ENCODE measurements at regions not wholly inside any gene's neighbourhood (a gene's known extent, or its start where the extent isn't known, plus 50 kb on each side); places are given as distances from the start of the nearest gene placed in this dataset.

DNA sequence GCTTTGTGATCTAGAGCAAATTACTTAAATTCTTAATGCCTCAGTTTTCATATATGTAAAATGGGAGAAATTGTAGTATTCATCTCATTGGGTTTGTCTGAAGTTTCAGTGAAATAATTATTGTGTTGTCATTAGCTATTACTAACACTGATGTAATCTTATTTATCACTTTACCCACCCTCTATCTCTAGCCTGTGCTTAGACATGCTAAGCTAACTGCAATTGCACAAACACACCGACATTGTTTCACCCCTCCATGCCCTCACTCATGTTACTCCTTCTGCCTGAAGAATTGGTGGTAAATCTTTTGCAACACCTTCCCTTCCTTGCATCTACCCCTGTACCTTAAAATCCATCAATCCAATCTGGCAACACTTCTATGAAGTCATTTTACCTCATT is 241.6 kb downstream of the BCAT1 start:
- no peak overlapping the region for H3K4me3 ChIP-seq
- no peak overlapping the region for H3K27ac ChIP-seq
- intact Hi-C loops (cut with DNase I): no loop called here
- no peaks in the 10 kb centered on the region for H3K4me1 ChIP-seq
- 21 to 50% methylated on average over 1 of the region's 1 CpG for WGBS, 2 donors
- no peaks in the 10 kb centered on the region for H3K9me3 ChIP-seq
- H3K36me3 ChIP-seq: no peaks in the 10 kb centered on the region
- no peak for DNase-seq
- TF ChIP-seq, protein P1, sequence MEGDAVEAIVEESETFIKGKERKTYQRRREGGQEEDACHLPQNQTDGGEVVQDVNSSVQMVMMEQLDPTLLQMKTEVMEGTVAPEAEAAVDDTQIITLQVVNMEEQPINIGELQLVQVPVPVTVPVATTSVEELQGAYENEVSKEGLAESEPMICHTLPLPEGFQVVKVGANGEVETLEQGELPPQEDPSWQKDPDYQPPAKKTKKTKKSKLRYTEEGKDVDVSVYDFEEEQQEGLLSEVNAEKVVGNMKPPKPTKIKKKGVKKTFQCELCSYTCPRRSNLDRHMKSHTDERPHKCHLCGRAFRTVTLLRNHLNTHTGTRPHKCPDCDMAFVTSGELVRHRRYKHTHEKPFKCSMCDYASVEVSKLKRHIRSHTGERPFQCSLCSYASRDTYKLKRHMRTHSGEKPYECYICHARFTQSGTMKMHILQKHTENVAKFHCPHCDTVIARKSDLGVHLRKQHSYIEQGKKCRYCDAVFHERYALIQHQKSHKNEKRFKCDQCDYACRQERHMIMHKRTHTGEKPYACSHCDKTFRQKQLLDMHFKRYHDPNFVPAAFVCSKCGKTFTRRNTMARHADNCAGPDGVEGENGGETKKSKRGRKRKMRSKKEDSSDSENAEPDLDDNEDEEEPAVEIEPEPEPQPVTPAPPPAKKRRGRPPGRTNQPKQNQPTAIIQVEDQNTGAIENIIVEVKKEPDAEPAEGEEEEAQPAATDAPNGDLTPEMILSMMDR (IDR thresholded peaks at IDR 0.05): no peak
- TF ChIP-seq POLR2A (IDR thresholded peaks at IDR 0.05): no peak
- no peaks in the 10 kb centered on the region for H3K27me3 ChIP-seq

- Histone ChIP-seq H3K9me3 (no peaks in the 10 kb centered on the region), H3K27ac (no peak overlapping the region), H3K27me3 (no peaks in the 10 kb centered on the region), H3K4me1 (no peaks in the 10 kb centered on the region), H3K36me3 (no peaks in the 10 kb centered on the region), H3K4me3 (no peak overlapping the region)
- 59 to 69% methylated on average over 4 of the region's 4 CpGs for WGBS, 2 donors
- TF ChIP-seq POLR2A (IDR thresholded peaks at IDR 0.05): no peak
- TF ChIP-seq, protein P1 (IDR thresholded peaks at IDR 0.05): no peak
- intact Hi-C loops (cut with DNase I): no loop called here
- no peak for DNase-seq
These were observed 243.1 kb downstream of the BCAT1 start for GRCh38 chr12:24705741-24706358.

GRCh38 chr12:24705216-24705615 is 243.7 kb downstream of the BCAT1 start:
- H3K27ac ChIP-seq: no peak overlapping the region
- WGBS, 2 donors: 13 to 19% methylated on average over 2 of the region's 2 CpGs
- no peak overlapping the region for H3K4me3 ChIP-seq
- H3K36me3 ChIP-seq: no peaks in the 10 kb centered on the region
- H3K27me3 ChIP-seq: no peaks in the 10 kb centered on the region
- H3K4me1 ChIP-seq: no peaks in the 10 kb centered on the region
- H3K9me3 ChIP-seq: no peaks in the 10 kb centered on the region
- intact Hi-C loops (cut with DNase I): no loop called here
- DNase-seq: no peak
- TF ChIP-seq, protein P1 (IDR thresholded peaks at IDR 0.05): no peak
- no peak for TF ChIP-seq POLR2A (IDR thresholded peaks at IDR 0.05)

- H3K27ac ChIP-seq: no peak overlapping the region
- WGBS, 2 donors: 61 to 71% methylated on average over 3 of the region's 3 CpGs
- no peaks in the 10 kb centered on the region for H3K27me3 ChIP-seq
- intact Hi-C loops (cut with DNase I): no loop called here
- no peak overlapping the region for H3K4me3 ChIP-seq
- no peaks in the 10 kb centered on the region for H3K4me1 ChIP-seq
- no peaks in the 10 kb centered on the region for H3K9me3 ChIP-seq
- no peak for TF ChIP-seq POLR2A (IDR thresholded peaks at IDR 0.05)
- TF ChIP-seq, protein P1 (IDR thresholded peaks at IDR 0.05): no peak
- no peak for DNase-seq
- H3K36me3 ChIP-seq: no peaks in the 10 kb centered on the region
These were observed 247.6 kb downstream of the BCAT1 start for GRCh38 chr12:24701343-24701742.

- Histone ChIP-seq H3K4me1 (no peaks in the 10 kb centered on the region), H3K36me3 (no peaks in the 10 kb centered on the region), H3K9me3 (no peaks in the 10 kb centered on the region), H3K27me3 (no peaks in the 10 kb centered on the region), H3K27ac (no peak overlapping the region), H3K4me3 (no peak overlapping the region)
- 68 to 87% methylated on average over 2 of the region's 2 CpGs for WGBS, 2 donors
- TF ChIP-seq, protein P1 (IDR thresholded peaks at IDR 0.05): no peak
- TF ChIP-seq POLR2A (IDR thresholded peaks at IDR 0.05): no peak
- intact Hi-C loops (cut with DNase I): no loop called here
- no peak for DNase-seq
These were observed 249.9 kb downstream of the BCAT1 start for GRCh38 chr12:24698972-24699371.
